Body of pancreas (tissue), 4 donors: ENCODE measurements at regions not wholly inside any gene's neighbourhood (a gene's known extent, or its start where the extent isn't known, plus 50 kb on each side); places are given as distances from the start of the nearest gene placed in this dataset.

Experiments used
- POLR2A ChIP-seq, 3 donors: fragments of 450-650 bp; IDR thresholded peaks; one replicate each; pipeline ENCODE4 v1.6.1; 2016; ENCODE audit warnings: antibody characterized with exemption in 3 of 3, mild to moderate bottlenecking in 2 of 3
- TF ChIP-seq, protein P1 (sequence below), 7 experiments: fragments of 450-650 bp in 4 of 7; fragments of 200-600 bp in 3 of 7; sonication (generic) in 3 of 7; IDR thresholded peaks; one replicate each; pipeline ENCODE4 v1.5.1; 2016 to 2019; ENCODE audit warnings: antibody characterized with exemption in 7 of 7

DNA sequence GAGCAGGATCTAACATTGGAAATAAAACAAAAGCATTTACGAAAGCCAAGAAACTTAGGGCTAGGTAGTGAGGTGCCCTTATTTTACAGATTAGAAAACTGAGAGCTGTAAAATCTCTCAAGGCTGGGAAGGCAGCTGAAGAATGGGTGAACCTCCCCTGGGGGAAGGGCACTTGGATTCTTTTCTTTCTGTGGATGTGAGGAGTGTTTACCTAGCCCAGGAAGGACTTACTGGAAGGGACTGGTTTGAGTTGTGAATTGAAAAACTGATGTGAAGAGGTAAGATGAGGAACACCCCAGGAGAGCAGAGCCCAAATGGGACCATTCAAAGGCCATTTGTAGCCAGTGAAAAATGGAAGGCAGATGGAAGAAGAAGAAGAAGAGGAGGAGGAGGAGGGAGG is 74.7 kb upstream of the NGF start:
- TF ChIP-seq, protein P1, sequence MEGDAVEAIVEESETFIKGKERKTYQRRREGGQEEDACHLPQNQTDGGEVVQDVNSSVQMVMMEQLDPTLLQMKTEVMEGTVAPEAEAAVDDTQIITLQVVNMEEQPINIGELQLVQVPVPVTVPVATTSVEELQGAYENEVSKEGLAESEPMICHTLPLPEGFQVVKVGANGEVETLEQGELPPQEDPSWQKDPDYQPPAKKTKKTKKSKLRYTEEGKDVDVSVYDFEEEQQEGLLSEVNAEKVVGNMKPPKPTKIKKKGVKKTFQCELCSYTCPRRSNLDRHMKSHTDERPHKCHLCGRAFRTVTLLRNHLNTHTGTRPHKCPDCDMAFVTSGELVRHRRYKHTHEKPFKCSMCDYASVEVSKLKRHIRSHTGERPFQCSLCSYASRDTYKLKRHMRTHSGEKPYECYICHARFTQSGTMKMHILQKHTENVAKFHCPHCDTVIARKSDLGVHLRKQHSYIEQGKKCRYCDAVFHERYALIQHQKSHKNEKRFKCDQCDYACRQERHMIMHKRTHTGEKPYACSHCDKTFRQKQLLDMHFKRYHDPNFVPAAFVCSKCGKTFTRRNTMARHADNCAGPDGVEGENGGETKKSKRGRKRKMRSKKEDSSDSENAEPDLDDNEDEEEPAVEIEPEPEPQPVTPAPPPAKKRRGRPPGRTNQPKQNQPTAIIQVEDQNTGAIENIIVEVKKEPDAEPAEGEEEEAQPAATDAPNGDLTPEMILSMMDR (IDR thresholded peaks at IDR 0.05) = no peak
- TF ChIP-seq POLR2A (IDR thresholded peaks at IDR 0.05) = no peak
